GM10266 (cell line): ENCODE measurements at regions not wholly inside any gene's neighbourhood (a gene's known extent, or its start where the extent isn't known, plus 50 kb on each side); places are given as distances from the start of the nearest gene placed in this dataset.

Source experiments
- DNase-seq: peaks from one replicate; pipeline ENCODE4 v3.0.0; 2012; ENCODE audit errors: extremely low spot score
- CTCF ChIP-seq: IDR thresholded peaks from 2 replicates; pipeline ENCODE4 v1.5.1; 2012; ENCODE audit warnings: mild to moderate bottlenecking, low read depth; ENCODE audit not compliant: control insufficient read depth, insufficient read depth; ENCODE audit errors: missing control alignments

GRCh38 chr11:104830508-104830907 lies 67.8 kb downstream of the CASP12 start:
- no peak for TF ChIP-seq CTCF
- DNase-seq = no peak

GRCh38 chr11:104830080-104830479 lies 68.2 kb downstream of the CASP12 start:
- TF ChIP-seq CTCF = no peak
- DNase-seq = no peak

- no peak for TF ChIP-seq CTCF
- DNase-seq = no peak
Observed at GRCh38 chr11:104826772-104827171, 71.5 kb downstream of the CASP12 start.

- TF ChIP-seq CTCF = no peak
- DNase-seq = no peak
Observed at GRCh38 chr11:104823657-104824056, 74.6 kb downstream of the CASP12 start.

GRCh38 chr11:104820431-104820830 lies 77.8 kb downstream of the CASP12 start:
- TF ChIP-seq CTCF = no peak

GRCh38 chr11:104819603-104820002 lies 78.7 kb downstream of the CASP12 start:
- TF ChIP-seq CTCF = no peak
- DNase-seq = no peak

More at GRCh38 chr11:104820431-104820830, 77.8 kb downstream of the CASP12 start:
- DNase-seq = no peak

- no peak for TF ChIP-seq CTCF
Observed at GRCh38 chr11:104819107-104819506, 79.2 kb downstream of the CASP12 start.

More at GRCh38 chr11:104819107-104819506, 79.2 kb downstream of the CASP12 start:
- DNase-seq = no peak
